Myocyte (in vitro differentiated cells): ENCODE measurements at regions not wholly inside any gene's neighbourhood (a gene's known extent, or its start where the extent isn't known, plus 50 kb on each side); places are given as distances from the start of the nearest gene placed in this dataset.
A peak's percentile ranks its signal among the peaks of the same experiment; 100 is the strongest.

ENCODE experiments used
- DNase-seq: peaks from one replicate; pipeline ENCODE4 v3.0.0-alpha.2; 2012; ENCODE audit warnings: low read depth

DNA sequence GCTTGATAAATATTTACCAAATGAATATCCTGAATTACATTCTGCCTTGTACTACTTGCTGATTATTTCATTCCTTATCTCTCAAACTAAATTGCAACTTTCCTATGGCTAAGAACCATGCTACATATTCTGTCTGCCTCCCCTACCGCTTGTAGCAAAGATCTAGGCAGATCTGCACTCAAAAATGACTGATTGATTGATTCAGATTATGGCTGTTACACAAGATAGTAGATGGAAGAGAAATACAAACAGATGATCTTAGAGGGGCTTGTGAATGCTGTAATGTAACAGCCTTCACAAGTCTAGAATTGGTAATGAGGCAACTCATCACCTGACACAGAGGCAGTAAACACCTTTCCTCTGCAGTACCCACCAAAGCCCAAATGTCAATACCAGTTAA, 446.1 kb downstream of the PRELID2 start:
- no peak for DNase-seq

- no peak for DNase-seq
Measured at GRCh38 chr5:145385276-145385675, 449.9 kb downstream of the PRELID2 start.

GRCh38 chr5:145378226-145378625, 456.9 kb downstream of the PRELID2 start:
- DNase-seq: no peak

GRCh38 chr5:145375521-145375920, 459.6 kb downstream of the PRELID2 start:
- no peak for DNase-seq

DNA sequence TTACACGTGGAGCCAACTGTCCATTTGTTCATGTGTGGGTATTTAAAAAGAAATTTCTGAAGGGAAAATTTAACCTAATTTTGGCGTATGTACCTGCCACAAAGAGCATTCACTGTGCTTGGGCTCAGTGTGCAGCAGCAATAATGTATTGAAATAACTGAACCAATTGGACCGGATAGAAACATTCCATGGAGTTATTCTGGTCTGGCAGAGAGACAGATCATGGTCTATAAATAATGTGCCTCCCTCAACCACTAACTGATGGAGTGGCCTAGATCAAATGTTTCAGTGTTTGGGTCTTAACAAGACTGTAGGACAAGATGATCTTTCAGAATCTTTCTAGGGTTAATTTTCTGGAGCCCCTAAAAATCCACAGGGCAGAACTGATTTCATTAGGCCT, 469.7 kb downstream of the PRELID2 start:
- peak; percentile 38 for DNase-seq

GRCh38 chr5:145362266-145362665, 472.9 kb downstream of the PRELID2 start:
- DNase-seq: no peak

- DNase-seq: no peak
Measured at GRCh38 chr5:145360936-145361335, 474.2 kb downstream of the PRELID2 start.

DNA sequence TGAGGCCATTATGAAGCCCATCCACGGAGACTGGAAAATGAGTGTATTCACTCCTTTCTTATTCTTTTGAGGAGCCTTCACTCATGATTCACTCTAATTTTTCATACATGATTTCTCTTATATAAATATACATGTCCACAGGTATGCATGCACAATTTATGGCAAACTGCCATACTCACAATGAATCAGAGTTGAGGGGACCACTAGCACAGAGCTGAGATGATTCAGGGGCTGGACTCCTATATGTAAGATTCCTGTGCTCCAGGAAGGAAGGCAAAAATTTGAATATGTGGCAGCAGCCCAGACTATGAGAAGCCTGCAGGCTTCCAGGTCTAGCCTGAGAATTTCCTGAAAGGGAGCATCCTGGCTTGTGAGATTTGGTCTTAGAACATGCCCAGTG, 484.6 kb downstream of the PRELID2 start:
- no peak for DNase-seq

- DNase-seq: peak; percentile 64
Measured at GRCh38 chr5:145347026-145347616, 488.0 kb downstream of the PRELID2 start.

DNA sequence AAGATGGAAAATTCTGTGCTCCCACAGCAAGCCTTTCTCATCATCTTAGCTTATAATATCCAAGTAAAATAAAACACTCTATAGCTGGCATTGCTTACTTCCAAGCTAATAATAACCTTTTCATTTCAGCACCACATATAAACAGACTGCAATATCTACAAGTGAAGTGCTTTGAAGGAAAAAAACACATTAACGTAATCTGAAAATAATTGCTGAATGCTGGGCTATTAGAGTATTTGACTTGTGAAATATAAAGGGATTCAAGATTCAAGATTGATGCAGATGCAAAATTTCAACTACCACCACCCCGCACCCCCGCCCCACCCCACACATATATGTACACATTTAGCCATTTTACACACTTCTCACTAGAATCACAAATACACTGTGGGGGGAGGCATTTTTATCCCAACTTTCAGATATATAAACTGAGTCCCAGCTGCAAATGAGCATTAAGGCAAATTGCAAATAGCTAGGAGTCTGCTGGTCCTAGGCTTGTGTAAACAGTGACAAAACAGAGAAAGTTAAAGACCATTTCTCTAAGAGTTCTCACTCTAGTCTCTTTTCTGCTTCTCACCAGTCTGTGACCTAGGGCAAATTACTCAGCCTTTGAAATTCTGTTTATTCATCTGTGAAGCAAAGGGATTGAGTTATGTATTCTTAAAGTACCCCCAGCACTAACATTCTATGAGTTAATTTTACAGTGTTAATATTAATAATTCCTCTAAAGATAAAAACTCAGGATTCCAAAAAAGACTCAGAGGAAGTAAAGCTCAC, 489.4 kb downstream of the PRELID2 start:
- DNase-seq: no peak

GRCh38 chr5:145341842-145342241, 493.3 kb downstream of the PRELID2 start:
- no peak for DNase-seq

DNA sequence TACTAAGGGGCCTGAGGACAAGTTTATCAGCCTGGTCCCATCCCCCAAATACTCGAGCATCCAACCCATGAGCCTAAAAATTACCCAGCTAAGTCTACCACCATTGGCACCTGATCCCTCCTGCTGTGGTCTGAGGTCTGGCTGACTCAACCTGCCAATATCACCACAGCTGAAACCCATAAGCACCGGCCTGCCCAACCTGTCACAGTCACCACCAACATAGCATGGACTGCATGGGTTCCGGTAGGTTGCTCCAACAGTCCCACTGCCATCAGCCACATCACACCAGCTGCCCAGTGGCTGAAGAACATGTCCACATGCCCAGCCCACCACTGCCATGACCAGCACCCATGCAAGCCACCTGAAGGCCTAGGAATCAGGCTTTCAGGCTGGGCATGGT, 495.0 kb downstream of the PRELID2 start:
- no peak for DNase-seq

GRCh38 chr5:145324767-145325479, 510.2 kb downstream of the PRELID2 start:
- DNase-seq: peak; percentile 13

- no peak for DNase-seq
Measured at GRCh38 chr5:145324101-145324500, 511.0 kb downstream of the PRELID2 start.

DNA sequence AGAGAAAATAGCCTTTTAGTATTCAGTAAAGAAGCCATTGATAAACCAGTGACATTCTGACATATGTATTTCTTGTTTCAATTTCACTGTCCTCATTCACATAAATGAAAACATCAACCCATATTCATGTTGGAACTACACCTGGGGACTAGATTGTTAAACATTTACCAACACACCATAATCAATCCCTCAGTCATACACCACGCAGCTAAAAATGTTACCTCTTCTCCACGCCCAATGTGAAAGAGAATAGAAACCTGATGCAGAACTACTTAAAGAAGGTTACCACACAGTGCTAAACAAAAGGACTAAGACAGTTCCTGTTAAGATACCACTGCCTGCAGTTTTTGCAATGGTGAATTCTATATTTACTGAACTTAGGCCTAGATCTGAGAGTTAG, 518.9 kb downstream of the PRELID2 start:
- no peak for DNase-seq

- no peak for DNase-seq
Measured at GRCh38 chr5:145307866-145308382, 527.2 kb downstream of the PRELID2 start.

GRCh38 chr5:145295236-145295835, 539.8 kb downstream of the PRELID2 start:
- DNase-seq: no peak

GRCh38 chr5:145294331-145294730, 540.8 kb downstream of the PRELID2 start:
- DNase-seq: no peak

DNA sequence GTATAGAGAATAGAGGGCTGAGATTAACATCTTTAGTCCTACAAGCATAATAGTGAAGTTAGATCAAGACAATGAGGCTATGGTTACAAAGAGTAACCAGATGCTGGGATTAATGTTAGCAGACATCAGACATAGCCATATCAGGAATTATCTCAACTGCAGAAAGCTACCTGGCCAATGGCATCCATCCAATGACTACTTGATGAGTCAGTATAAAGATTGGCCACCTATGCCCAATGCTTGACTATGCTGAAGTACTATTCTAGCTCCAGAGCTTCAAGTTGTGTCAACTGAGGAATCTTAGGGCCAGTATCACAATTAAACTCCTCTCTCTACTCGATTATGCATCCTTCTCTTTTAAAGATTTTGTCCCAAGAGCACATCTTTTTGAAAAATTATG, 541.4 kb downstream of the PRELID2 start:
- no peak for DNase-seq

DNA sequence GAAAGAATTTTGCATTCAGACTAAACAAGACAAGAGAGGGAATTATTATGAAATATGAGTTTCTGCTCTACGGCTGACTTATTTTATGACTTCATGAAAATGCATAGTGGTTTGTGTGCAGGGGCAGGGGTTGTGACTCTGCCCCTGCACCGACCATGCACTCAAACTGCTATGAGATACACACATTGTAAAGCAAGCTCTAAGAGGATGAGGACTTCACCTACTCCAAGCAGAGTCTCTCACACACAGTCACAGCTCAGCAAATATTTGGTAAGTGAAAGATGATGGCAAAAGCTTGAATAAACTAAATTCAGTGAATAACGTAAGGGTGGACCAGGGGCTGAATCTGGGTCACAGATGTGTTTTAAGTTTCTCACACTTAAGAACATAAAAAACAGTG, 542.9 kb downstream of the PRELID2 start:
- DNase-seq: no peak

DNA sequence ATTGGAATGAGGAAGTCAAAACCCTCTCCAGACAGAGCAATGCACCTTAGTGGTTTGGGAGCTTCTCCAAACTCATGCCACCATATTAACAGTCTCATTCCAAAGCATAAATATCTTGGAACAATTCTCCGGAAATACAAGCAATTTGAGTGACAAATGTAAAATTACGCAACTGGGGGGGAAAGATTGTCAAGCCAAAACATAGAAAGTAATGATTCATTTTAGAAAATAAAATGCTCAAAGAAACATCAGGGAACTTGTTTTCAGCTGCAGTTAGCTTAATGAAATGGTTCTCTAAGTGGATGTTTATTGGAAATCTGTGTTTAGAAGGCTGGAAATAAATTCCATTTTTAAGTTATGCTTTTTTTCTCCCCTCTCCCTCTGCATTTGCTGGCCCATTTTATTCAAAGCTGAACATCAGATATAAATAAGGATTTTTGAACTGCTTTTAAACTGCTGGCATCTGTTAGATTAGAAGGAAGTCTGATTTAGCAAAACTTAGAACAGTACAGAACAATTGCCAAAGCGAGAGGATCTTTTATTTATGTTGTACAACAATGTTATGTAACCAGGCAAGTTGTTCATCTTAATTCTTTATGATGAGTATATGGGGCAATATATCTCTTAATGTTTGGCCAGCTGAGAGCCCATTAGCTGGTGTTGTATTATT, 551.9 kb downstream of the PRELID2 start:
- DNase-seq: peak; percentile 6
